Activated CD8-positive, alpha-beta T cell treated with anti-CD3 and anti-CD28 coated beads for 36 hours (primary cell): ENCODE measurements at regions not wholly inside any gene's neighbourhood (a gene's known extent, or its start where the extent isn't known, plus 50 kb on each side); places are given as distances from the start of the nearest gene placed in this dataset.

Source experiments
- ATAC-seq: fragments of 200-7000 bp; cut with Tn5 transposase; one replicate; pipeline ENCODE4 v1.10.0; 2021; ENCODE audit warnings: mild to moderate bottlenecking, moderate library complexity
- CTCF ChIA-PET: fragments of 350-600 bp; sonication (Branson Sonifier 250); formaldehyde crosslinking; loops from one replicate; lab custom pipeline; 2021; ENCODE audit warnings: antibody characterized with exemption; lab: Charles Lee
- POLR2A ChIA-PET: fragments of 350-600 bp; sonication (Branson Sonifier 250); formaldehyde crosslinking; loops from one replicate; lab custom pipeline; 2021; ENCODE audit warnings: antibody characterized with exemption; lab: Charles Lee
- DNase-seq: peaks from one replicate; pipeline ENCODE4 v3.0.0-alpha.2; 2020
- H3K27ac Mint-ChIP-seq: one replicate; pipeline ENCODE4 v1.8.0; 2021; ENCODE audit warnings: mild to moderate bottlenecking, mixed read lengths
- H3K27me3 Mint-ChIP-seq: one replicate; pipeline ENCODE4 v1.8.0; 2021; ENCODE audit warnings: mixed read lengths
- H3K36me3 Mint-ChIP-seq: one replicate; pipeline ENCODE4 v1.8.0; 2021; ENCODE audit warnings: low read depth, mixed read lengths
- H3K4me1 Mint-ChIP-seq: one replicate; pipeline ENCODE4 v1.8.0; 2021; ENCODE audit warnings: low read depth, mixed read lengths
- H3K4me3 Mint-ChIP-seq: one replicate; pipeline ENCODE4 v1.8.0; 2021; ENCODE audit warnings: mild to moderate bottlenecking, moderate library complexity, mixed read lengths
- H3K9me3 Mint-ChIP-seq: one replicate; pipeline ENCODE4 v1.8.0; 2021; ENCODE audit warnings: mixed read lengths
- CTCF ChIP-seq: fragments of 200-600 bp; IDR thresholded peaks from one replicate; pipeline ENCODE4 v1.8.0; 2022; ENCODE audit warnings: antibody characterized with exemption, mild to moderate bottlenecking
- intact Hi-C: fragments of 100-400 bp; cut with micrococcal nuclease; formaldehyde crosslinking; loops from one replicate; pipeline ENCODE4 v1.10.0; 2022

- TF ChIP-seq CTCF, result no peak
- Mint-ChIP-seq H3K4me1 (no peaks in the 10 kb centered on the region), H3K27ac (no peak overlapping the region), H3K27me3 (peaks cover 4% of the 10 kb centered on the region), H3K9me3 (no peaks in the 10 kb centered on the region), H3K4me3 (no peak overlapping the region), H3K36me3 (no peaks in the 10 kb centered on the region)
- ChIA-PET POLR2A (no interaction called here), CTCF (no interaction called here)
- DNase-seq, result no peak
- no peak for ATAC-seq
- intact Hi-C loops, result no loop called here
Observed at GRCh38 chr4:114365591-114365990, 233.0 kb upstream of the UGT8 start.

- DNase-seq (no peak), ATAC-seq (no peak)
- Mint-ChIP-seq H3K27ac (no peak overlapping the region), H3K4me1 (no peaks in the 10 kb centered on the region), H3K4me3 (no peak overlapping the region), H3K36me3 (no peaks in the 10 kb centered on the region), H3K9me3 (no peaks in the 10 kb centered on the region), H3K27me3 (peaks cover 4% of the 10 kb centered on the region)
- ChIA-PET POLR2A (no interaction called here), CTCF (no interaction called here)
- TF ChIP-seq CTCF, result no peak
- intact Hi-C loops, result no loop called here
Observed at GRCh38 chr4:114366368-114366767, 232.2 kb upstream of the UGT8 start.

- intact Hi-C loops, result no loop called here
- Mint-ChIP-seq H3K36me3 (no peaks in the 10 kb centered on the region), H3K4me1 (no peaks in the 10 kb centered on the region)
Observed at GRCh38 chr4:114368751-114369150, 229.9 kb upstream of the UGT8 start.

GRCh38 chr4:114373508-114373907, 225.1 kb upstream of the UGT8 start:
- CTCF ChIA-PET, result no interaction called here
- Mint-ChIP-seq H3K4me3 (no peak overlapping the region), H3K4me1 (no peaks in the 10 kb centered on the region), H3K9me3 (no peaks in the 10 kb centered on the region), H3K36me3 (no peaks in the 10 kb centered on the region), H3K27ac (no peak overlapping the region), H3K27me3 (peaks cover 18% of the 10 kb centered on the region)
- intact Hi-C loops, result loop anchor here (10.0 kb wide), 1 partner anchor 419 kb away; no protein-coding TSS in a partner anchor
- POLR2A ChIA-PET, result no interaction called here
- ATAC-seq (no peak), DNase-seq (no peak)
- no peak for TF ChIP-seq CTCF

More at GRCh38 chr4:114368751-114369150, 229.9 kb upstream of the UGT8 start:
- no peak overlapping the region for H3K4me3 Mint-ChIP-seq
- H3K27ac Mint-ChIP-seq, result no peak overlapping the region
- peaks cover 13% of the 10 kb centered on the region for H3K27me3 Mint-ChIP-seq
- ATAC-seq (no peak), DNase-seq (no peak)
- H3K9me3 Mint-ChIP-seq, result no peaks in the 10 kb centered on the region
- no peak for TF ChIP-seq CTCF
- ChIA-PET CTCF (no interaction called here), POLR2A (no interaction called here)

GRCh38 chr4:114378305-114378903, 220.2 kb upstream of the UGT8 start:
- ChIA-PET POLR2A (no interaction called here), CTCF (interaction anchor here (1.0 to 1.3 kb wide), 2 partner anchors 9 to 198 kb away, joined by 3 read pairs; no protein-coding TSS in a partner anchor)
- no peak overlapping the region for H3K4me3 Mint-ChIP-seq
- TF ChIP-seq CTCF, result no peak
- intact Hi-C loops, result loop anchor here (10.0 kb wide), 1 partner anchor 424 kb away; no protein-coding TSS in a partner anchor
- H3K4me1 Mint-ChIP-seq, result no peaks in the 10 kb centered on the region
- no peak for DNase-seq
- no peaks in the 10 kb centered on the region for H3K36me3 Mint-ChIP-seq
- H3K27me3 Mint-ChIP-seq, result peaks cover 9% of the 10 kb centered on the region
- H3K9me3 Mint-ChIP-seq, result no peaks in the 10 kb centered on the region
- no peak for ATAC-seq
- no peak overlapping the region for H3K27ac Mint-ChIP-seq
